SK-N-SH treated with all-trans-retinoic acid at 6 μM for 48 hours (cell line): ENCODE measurements at regions not wholly inside any gene's neighbourhood (a gene's known extent, or its start where the extent isn't known, plus 50 kb on each side); places are given as distances from the start of the nearest gene placed in this dataset.

Experiments
- ATAC-seq: fragments of 200-7000 bp; cut with Tn5 transposase; 3 replicates; pipeline ENCODE4 v1.9.1; 2020; ENCODE audit warnings: mild to moderate bottlenecking, moderate library complexity
- ARNTL ChIP-seq: fragments of 450-650 bp; formaldehyde crosslinking; IDR thresholded peaks from 2 replicates; pipeline ENCODE4 v1.5.0; 2020; ENCODE audit warnings: low read depth, mild to moderate bottlenecking, moderate library complexity, borderline replicate concordance
- BACH2 ChIP-seq: fragments of 250-450 bp; sonication (Bioruptor Pico); IDR thresholded peaks from 2 replicates; pipeline ENCODE4 v1.9.0; 2021; ENCODE audit warnings: mild to moderate bottlenecking, borderline replicate concordance
- CREB5 ChIP-seq: fragments of 250-450 bp; sonication (Bioruptor Pico); IDR thresholded peaks from 2 replicates; pipeline ENCODE4 v1.5.1; 2020; ENCODE audit warnings: low read depth, mild to moderate bottlenecking, moderate library complexity
- CSDC2 ChIP-seq: fragments of 250-450 bp; sonication (Bioruptor Pico); IDR thresholded peaks from 2 replicates; pipeline ENCODE4 v1.5.0; 2020; ENCODE audit warnings: mild to moderate bottlenecking, moderate library complexity
- CSRNP3 ChIP-seq: fragments of 250-450 bp; sonication (Bioruptor Pico); IDR thresholded peaks from 2 replicates; pipeline ENCODE4 v1.5.1; 2021; ENCODE audit warnings: mild to moderate bottlenecking, moderate library complexity
- ESRRG ChIP-seq: fragments of 250-450 bp; sonication (Bioruptor Pico); IDR thresholded peaks from 2 replicates; pipeline ENCODE4 v1.6.1; 2021; ENCODE audit warnings: mild to moderate bottlenecking
- GLIS3 ChIP-seq: fragments of 250-450 bp; sonication (Bioruptor Pico); IDR thresholded peaks from 2 replicates; pipeline ENCODE4 v1.5.0; 2020; ENCODE audit warnings: mild to moderate bottlenecking, moderate library complexity
- ISL1 ChIP-seq: fragments of 250-450 bp; sonication (Bioruptor Pico); IDR thresholded peaks from 2 replicates; pipeline ENCODE4 v2.1.2; 2022; ENCODE audit warnings: mild to moderate bottlenecking, moderate library complexity
- OSR1 ChIP-seq: fragments of 250-450 bp; sonication (Bioruptor Pico); IDR thresholded peaks from 2 replicates; pipeline ENCODE4 v1.8.0; 2022; ENCODE audit warnings: moderate library complexity, mild to moderate bottlenecking, inconsistent platforms
- PATZ1 ChIP-seq: fragments of 250-450 bp; sonication (Bioruptor Pico); IDR thresholded peaks from 2 replicates; pipeline ENCODE4 v1.8.0; 2020; ENCODE audit warnings: mild to moderate bottlenecking, moderate library complexity, borderline replicate concordance
- POU6F1 ChIP-seq: fragments of 250-450 bp; sonication (Bioruptor Pico); IDR thresholded peaks from 2 replicates; pipeline ENCODE4 v1.8.0; 2021; ENCODE audit warnings: low read depth, mild to moderate bottlenecking, moderate library complexity, borderline replicate concordance
- PPARA ChIP-seq: fragments of 250-450 bp; sonication (Bioruptor Pico); IDR thresholded peaks from 2 replicates; pipeline ENCODE4 v1.5.0; 2020; ENCODE audit warnings: mild to moderate bottlenecking, borderline replicate concordance
- RARB ChIP-seq: fragments of 250-450 bp; sonication (Bioruptor Pico); IDR thresholded peaks from 2 replicates; pipeline ENCODE4 v1.8.0; 2021; ENCODE audit warnings: mild to moderate bottlenecking, moderate library complexity
- SNAI2 ChIP-seq: fragments of 250-450 bp; sonication (Bioruptor Pico); IDR thresholded peaks from 2 replicates; pipeline ENCODE4 v1.5.0; 2020; ENCODE audit warnings: mild to moderate bottlenecking, moderate library complexity
- TCF4 ChIP-seq: fragments of 250-450 bp; sonication (Bioruptor Pico); IDR thresholded peaks from 2 replicates; pipeline ENCODE4 v1.8.0; 2021; ENCODE audit warnings: mild to moderate bottlenecking, moderate library complexity, borderline replicate concordance
- TOX ChIP-seq: fragments of 250-450 bp; sonication (Bioruptor Pico); IDR thresholded peaks from 2 replicates; pipeline ENCODE4 v1.8.0; 2021; ENCODE audit warnings: mild to moderate bottlenecking, moderate library complexity, borderline replicate concordance
- TSHZ2 ChIP-seq: fragments of 250-450 bp; sonication (Bioruptor Pico); IDR thresholded peaks from 2 replicates; pipeline ENCODE4 v1.5.0; 2020; ENCODE audit warnings: mild to moderate bottlenecking, moderate library complexity
- ZC3H10 ChIP-seq: fragments of 250-450 bp; sonication (Bioruptor Pico); IDR thresholded peaks from 2 replicates; pipeline ENCODE4 v1.5.1; 2021; ENCODE audit warnings: mild to moderate bottlenecking, moderate library complexity
- ZFP3 ChIP-seq: fragments of 250-450 bp; sonication (Bioruptor Pico); IDR thresholded peaks from 2 replicates; pipeline ENCODE4 v1.5.0; 2020; ENCODE audit warnings: mild to moderate bottlenecking, moderate library complexity
- ZFP30 ChIP-seq: fragments of 450-650 bp; formaldehyde crosslinking; IDR thresholded peaks from 2 replicates; pipeline ENCODE4 v1.5.0; 2022; ENCODE audit warnings: mild to moderate bottlenecking, moderate library complexity
- ZNF565 ChIP-seq: fragments of 450-650 bp; formaldehyde crosslinking; conservative IDR thresholded peaks from 2 replicates; pipeline ENCODE4 v1.5.0; 2020; ENCODE audit warnings: low read depth, mild to moderate bottlenecking, moderate library complexity
- ZNF70 ChIP-seq: fragments of 450-650 bp; formaldehyde crosslinking; IDR thresholded peaks from 2 replicates; pipeline ENCODE4 v1.5.0; 2020; ENCODE audit warnings: mild to moderate bottlenecking, moderate library complexity
- ZNF8 ChIP-seq: fragments of 450-650 bp; formaldehyde crosslinking; IDR thresholded peaks from 2 replicates; pipeline ENCODE4 v1.5.0; 2020; ENCODE audit warnings: mild to moderate bottlenecking, moderate library complexity

- TF ChIP-seq ZC3H10 (CRISPR knock-in tag) (no peak), TCF4 (CRISPR knock-in tag) (no peak), TSHZ2 (no peak), BACH2 (CRISPR knock-in tag) (no peak), OSR1 (no peak), TOX (CRISPR knock-in tag) (no peak), CREB5 (CRISPR knock-in tag) (no peak), PPARA (CRISPR knock-in tag) (no peak), ARNTL (CRISPR knock-in tag) (no peak), POU6F1 (no peak), CSDC2 (CRISPR knock-in tag) (no peak), RARB (CRISPR knock-in tag) (no peak), ISL1 (CRISPR knock-in tag) (no peak), CSRNP3 (CRISPR knock-in tag) (no peak), SNAI2 (CRISPR knock-in tag) (no peak), ZFP3 (CRISPR knock-in tag) (no peak), GLIS3 (CRISPR knock-in tag) (no peak), ZFP30 (no peak), ZNF70 (CRISPR knock-in tag) (no peak), ZNF565 (no peak)
- ATAC-seq: no peak
These were observed 411.6 kb upstream of the BCHE start for GRCh38 chr3:166248784-166249183.

- TF ChIP-seq GLIS3 (CRISPR knock-in tag) (no peak), TSHZ2 (no peak), ZFP3 (CRISPR knock-in tag) (no peak), RARB (CRISPR knock-in tag) (no peak), ZNF565 (no peak), ZFP30 (no peak), CSDC2 (CRISPR knock-in tag) (no peak), OSR1 (no peak), ZNF8 (CRISPR knock-in tag) (no peak), BACH2 (CRISPR knock-in tag) (no peak), TCF4 (CRISPR knock-in tag) (no peak), ZNF70 (CRISPR knock-in tag) (no peak)
- ATAC-seq: no peak
These were observed 406.3 kb upstream of the BCHE start for GRCh38 chr3:166243511-166243910.

- ATAC-seq: no peak
- TF ChIP-seq ZNF565: no peak
- TF ChIP-seq ISL1 (CRISPR knock-in tag): no peak
- TF ChIP-seq ZFP3 (CRISPR knock-in tag): no peak
- no peak for TF ChIP-seq TOX (CRISPR knock-in tag)
- no peak for TF ChIP-seq PATZ1 (CRISPR knock-in tag)
- TF ChIP-seq SNAI2 (CRISPR knock-in tag): no peak
- TF ChIP-seq ESRRG (CRISPR knock-in tag): no peak
- no peak for TF ChIP-seq POU6F1
- no peak for TF ChIP-seq BACH2 (CRISPR knock-in tag)
- no peak for TF ChIP-seq TCF4 (CRISPR knock-in tag)
- no peak for TF ChIP-seq ZFP30
- TF ChIP-seq PPARA (CRISPR knock-in tag): no peak
These were observed 385.9 kb upstream of the BCHE start for GRCh38 chr3:166223120-166223519.
